ENCODE measurements at regions not wholly inside any gene's neighbourhood (a gene's known extent, or its start where the extent isn't known, plus 50 kb on each side); places are given as distances from the start of the nearest gene placed in this dataset.

GRCh38 chr20:40320517-40321011, 368.5 kb downstream of the MAFB start:
- no peak for DNase-seq (ENCODE audit: low read depth in 3 of 3)

DNA sequence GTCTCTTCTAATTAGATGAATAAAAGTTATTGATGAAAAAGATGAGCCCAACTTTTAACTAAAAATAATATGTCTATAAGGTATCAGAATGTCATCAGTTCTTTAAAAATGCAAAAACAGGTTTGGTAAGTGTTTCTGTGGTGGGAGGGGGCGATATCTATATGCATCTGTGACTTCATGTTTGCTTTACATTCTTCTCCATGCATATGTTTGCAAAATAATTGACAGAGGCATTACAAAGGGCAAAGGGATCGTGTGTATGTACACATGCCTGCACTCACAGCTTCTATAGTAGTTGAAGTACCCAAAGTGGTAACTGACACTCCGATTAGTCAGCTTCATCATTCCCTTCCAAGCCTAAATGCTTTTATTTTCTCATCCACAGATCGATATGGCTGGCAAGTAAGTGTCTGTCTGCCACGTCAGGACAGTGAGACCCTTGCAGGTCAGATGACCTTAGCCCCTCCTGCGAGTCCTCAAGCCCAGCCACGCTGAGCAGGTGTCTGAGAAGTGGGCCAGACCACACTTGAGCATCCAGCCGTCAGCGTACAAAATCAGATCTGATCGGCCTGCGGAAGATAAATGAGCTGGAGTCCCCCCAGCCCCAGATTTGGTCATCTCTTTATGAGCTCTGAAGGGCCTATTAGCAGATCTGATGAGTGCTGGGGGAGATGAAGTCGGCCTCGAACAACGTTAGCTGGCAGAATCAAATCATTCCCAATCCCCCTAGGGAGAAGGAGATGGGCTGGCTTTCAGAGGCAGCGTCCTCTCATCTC, 369.1 kb downstream of the MAFB start:
- DNase-seq (ENCODE audit: low read depth in 3 of 3), result no peak

DNA sequence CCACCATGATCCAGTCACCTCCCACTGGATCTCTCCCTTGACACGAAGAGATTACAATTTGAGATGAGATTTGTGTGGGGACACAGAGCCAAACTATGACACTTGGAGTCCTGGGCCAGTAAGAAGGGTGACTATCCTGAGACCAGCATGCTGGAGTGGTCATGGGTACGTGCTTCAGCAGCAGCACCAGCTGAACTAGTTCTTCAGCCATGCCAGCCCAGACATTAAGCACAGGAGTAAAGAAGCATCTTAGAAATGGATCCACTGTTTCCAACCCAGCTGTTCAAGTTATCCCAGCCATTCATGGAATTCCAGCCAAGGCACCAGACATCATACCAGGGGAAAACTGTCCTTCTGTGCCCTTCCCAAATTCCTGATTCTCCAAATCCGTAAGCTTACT, 370.0 kb downstream of the MAFB start:
- no peak for DNase-seq (ENCODE audit: low read depth in 3 of 3)

DNA sequence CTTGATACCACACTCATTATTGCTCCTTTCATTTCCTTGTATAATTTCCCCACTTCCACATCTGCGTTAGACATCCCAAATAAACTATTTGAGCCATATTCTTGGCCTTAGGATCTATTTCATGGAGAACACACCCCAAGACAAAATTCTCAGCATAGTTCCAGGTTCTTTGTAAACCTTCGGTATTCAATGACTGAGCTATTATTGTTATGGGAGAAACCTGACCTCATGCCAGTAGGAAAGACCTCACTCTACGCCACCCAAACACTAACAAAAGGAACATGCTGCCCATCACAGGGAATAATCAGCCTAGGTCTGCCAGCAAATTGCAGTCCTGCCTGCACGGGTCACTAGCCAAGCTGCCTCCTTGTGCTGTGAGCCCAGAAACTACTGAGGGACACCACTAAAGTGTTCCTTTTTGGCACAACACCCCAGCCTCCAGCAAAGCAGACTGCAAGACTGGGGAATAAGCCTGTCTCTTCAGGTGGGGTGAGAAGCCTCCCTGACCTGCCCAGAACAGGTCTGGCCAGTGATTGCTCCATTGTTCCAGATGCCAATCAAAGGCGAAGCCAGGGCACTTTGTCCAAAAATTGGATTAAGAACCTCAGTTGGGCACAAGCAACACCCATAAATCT, 371.8 kb downstream of the MAFB start:
- DNase-seq (ENCODE audit: low read depth in 3 of 3), result no peak

DNA sequence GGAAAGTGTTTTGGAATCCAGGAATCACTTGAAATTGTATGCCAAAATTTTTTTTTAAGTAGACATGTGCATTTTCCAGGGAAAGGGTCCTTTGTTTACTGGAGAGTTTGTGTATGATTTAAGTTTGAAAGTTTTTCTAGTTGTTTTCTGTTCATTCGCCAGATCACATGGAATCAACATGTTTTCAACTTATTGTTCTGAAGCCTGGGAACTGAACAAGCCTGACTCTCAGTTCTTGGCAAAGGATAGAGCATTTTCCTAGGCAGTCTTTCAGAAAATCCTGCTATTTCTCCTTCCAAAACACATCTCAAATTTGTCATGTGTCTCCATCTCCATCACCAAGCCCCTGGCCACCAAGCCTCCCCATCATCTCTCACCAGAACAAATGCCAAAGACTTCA, 374.8 kb downstream of the MAFB start:
- no peak for DNase-seq (ENCODE audit: low read depth in 3 of 3)

GRCh38 chr20:40313730-40314129, 375.3 kb downstream of the MAFB start:
- DNase-seq (ENCODE audit: low read depth in 3 of 3), result no peak

DNA sequence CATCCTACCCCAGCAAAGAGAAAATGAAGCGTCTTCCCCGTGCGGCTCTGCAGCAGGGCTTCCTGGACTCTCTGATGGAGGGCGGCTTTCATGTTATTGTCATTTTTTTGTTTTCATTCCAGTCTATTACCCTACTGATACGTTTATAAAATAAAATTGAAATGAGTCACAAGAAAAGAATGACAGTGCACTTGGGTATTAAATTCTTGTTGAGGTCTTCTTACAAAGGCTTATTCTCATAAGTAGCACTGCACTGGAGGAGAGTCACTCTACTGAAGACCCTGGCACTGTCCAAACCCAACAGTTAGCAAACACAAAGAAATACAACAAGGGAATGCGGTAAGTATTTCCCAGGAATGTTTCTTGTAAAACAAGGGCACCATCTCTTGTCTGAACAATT, 379.3 kb downstream of the MAFB start:
- no peak for DNase-seq (ENCODE audit: low read depth in 3 of 3)

DNA sequence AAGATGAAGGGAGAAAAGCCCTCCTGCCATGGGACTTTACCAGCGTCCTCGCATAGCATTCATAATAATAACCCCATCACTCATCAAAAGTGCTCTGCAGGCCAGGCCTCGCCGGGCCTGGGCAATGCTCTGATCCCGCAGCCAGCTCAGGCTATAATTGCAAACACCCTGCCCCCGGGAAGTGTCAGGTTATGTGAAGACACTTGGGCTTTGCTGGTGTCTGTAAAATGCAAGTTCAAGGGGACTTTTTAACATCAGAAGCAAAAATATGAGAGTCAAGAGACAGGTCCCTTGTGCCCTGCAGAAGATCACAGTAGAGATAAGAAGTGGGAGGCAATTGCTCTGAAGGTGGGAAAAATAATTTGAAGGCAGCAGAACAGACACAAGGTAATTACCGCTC, 381.0 kb downstream of the MAFB start:
- no peak for DNase-seq (ENCODE audit: low read depth in 3 of 3)

- no peak for DNase-seq (ENCODE audit: low read depth in 3 of 3)
These were observed 381.8 kb downstream of the MAFB start for GRCh38 chr20:40307268-40307667.

DNA sequence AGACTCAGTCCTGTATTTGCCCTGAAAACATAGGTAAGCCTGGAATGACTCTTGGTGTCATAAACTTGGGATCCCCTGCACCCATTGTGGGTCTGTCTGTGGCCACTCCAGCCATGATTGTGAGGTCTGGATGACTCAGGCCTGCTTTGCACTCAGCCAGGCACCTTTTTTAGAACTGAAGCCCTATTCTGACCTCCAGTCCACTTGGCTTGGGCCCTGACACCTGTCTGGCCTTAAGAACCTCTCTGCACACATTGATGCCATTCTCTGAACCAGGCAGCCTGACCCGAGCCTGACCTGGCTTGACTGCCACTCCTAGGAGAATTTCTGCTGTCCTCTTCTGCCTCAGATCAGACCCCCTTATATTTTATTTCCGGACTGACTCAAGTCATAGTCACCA, 383.7 kb downstream of the MAFB start:
- no peak for DNase-seq (ENCODE audit: low read depth in 3 of 3)

DNA sequence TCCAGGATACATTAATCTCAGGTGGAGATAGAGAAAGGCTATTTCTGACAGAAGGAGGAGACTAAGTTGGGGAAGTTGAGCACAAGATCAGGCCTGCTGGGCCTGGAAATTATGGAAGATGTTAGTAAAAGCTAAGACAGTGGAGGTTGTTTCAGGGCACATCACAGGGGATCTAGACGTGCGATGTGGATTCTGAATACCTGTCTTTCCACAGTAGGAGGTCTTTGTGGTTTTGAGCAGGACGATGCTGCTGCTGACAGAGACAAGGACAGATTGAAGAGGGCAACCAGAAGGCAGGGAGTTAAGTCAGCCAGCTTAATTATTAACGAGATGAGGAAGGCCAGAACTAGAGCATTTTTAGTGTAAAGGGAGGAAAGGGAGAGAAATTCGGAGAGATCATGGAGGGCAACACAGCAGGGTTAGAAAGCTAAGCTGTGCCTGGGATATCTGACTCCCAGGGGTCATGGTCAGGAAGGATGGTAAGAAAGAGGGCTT, 384.9 kb downstream of the MAFB start:
- DNase-seq (ENCODE audit: low read depth in 3 of 3), result no peak

GRCh38 chr20:40294747-40295146, 394.3 kb downstream of the MAFB start:
- DNase-seq (ENCODE audit: low read depth in 3 of 3), result no peak

DNA sequence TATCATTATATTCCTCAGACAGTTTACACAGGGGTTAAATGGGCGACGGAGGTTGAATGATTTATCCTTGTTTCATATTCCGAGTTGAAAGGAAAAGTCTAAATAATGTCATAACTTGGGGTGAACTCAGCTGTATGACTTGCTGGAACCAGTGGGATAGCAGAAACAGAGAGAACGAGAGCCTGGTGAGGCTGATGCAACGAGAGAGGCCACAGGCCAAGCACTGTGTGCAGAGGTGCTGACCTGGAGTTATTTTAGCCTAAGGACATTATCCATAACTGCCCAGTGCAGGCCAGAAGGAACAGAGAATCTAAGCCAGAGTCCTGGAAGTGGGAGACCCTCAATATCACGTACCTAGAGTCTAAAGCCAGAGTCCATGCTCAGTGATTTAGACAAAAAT, 394.9 kb downstream of the MAFB start:
- no peak for DNase-seq (ENCODE audit: low read depth in 3 of 3)

GRCh38 chr20:40293740-40294139, 395.3 kb downstream of the MAFB start:
- no peak for DNase-seq (ENCODE audit: low read depth in 3 of 3)

DNA sequence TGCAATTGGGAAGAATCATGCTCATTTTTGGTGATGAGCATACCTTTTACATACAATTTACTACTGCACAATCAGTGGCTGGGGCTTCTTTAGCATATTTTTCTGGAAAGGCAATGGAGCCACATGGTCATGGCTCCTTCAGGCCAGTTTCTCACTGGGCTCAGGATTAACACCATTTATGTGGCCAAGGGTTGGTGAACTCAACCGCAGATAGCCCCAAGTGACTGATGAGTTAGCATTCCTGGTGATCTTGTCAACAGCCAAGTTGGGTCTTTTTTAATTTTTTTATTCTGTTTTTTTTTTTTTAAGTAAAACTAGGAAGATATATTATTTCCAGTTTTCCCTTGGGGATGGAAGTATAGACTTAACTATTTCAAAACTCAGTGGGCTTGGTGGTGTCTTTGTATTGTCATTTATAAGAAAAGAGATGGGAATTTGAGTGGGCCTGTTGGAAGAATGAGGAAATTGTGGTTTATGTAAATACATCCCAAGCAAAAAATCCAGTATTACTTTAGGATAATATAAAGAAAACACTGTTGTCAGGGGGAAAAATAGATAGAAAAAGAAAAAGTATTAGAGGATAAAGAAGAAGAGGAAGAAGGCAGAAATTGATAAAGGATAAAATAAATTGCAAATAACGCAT, 397.4 kb downstream of the MAFB start:
- no peak for DNase-seq (ENCODE audit: low read depth in 3 of 3)

- no peak for DNase-seq (ENCODE audit: low read depth in 3 of 3)
These were observed 401.4 kb downstream of the MAFB start for GRCh38 chr20:40287683-40288082.

- no peak for DNase-seq (ENCODE audit: low read depth in 3 of 3)
These were observed 402.0 kb downstream of the MAFB start for GRCh38 chr20:40286975-40287531.

DNA sequence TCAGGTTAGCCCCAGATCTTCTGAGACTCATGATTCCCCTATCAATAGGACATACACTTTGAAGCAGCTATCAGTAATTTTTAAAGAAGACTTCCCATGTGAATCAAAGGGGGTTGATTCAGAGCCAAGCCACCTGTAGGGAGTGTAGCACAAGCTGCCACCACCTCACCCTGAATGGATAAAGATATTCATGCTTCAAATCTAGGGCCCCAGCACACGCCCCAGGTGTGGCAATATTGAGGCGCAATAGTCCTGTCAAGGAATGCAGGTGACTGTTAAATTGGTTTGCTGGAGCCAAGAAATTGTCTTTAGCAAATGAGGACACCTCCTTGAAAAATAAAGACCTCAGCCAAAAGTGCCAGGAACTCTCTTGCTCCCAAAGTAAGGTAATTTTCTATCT, 404.4 kb downstream of the MAFB start:
- DNase-seq (ENCODE audit: low read depth in 3 of 3), result no peak

DNA sequence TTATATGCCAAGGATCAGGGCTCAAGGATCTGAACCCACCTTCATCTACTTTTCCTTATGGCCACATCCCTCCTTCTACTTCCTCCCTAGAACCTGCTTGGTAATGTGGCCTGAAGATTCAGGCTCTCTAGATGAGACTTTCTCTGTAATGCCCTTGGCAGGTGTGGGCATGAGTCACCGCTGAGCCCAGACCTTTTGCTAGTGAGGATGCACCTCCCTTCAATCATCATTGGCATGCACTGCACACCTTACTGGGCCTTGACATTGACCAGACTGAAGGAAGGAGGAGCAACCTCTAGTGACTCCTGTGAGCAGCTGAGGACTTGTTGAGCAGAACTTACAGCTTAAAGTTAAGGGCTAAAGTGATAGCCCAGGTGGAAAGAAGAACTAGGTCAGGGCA, 405.3 kb downstream of the MAFB start:
- no peak for DNase-seq (ENCODE audit: low read depth in 3 of 3)

- DNase-seq (ENCODE audit: low read depth in 3 of 3), result no peak
These were observed 406.1 kb downstream of the MAFB start for GRCh38 chr20:40282941-40283340.

DNA sequence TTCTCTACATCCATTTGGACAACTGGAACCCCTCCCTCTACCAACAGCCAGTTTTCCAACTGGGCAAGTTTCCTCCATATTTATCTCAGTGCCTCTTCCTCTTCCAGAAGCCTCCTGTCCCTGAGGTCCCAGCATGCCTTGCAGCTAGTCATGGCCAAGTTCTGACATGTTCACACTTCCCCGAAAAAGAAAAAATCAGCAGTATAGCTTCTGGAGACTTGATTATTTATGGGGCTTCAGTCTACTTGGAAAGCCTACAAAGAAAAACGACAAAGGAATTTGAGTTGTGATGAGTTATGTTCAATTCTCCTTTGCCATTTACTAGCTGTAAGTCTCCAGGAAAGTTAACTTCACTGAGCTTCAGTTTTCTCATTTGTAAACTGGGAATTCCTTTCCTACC, 406.5 kb downstream of the MAFB start:
- DNase-seq (ENCODE audit: low read depth in 3 of 3), result no peak

DNA sequence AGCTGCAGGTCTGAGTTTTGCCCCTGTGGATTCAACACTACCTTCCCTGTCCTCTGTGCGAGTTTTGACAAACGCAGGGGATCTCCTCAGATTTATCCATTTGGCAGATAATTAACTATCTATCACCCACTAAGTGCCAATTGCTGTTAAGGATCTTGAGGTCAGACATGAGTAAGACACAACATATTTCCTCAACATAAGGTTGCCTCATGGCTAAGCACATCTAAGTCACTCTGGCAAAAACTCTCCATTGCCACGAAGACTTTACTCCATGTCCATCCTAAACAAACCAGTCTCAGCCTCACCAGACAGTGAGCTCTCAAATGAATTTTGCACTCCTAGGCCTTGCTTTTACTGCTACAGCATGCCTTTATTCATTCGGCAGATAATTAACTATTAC, 408.4 kb downstream of the MAFB start:
- DNase-seq (ENCODE audit: low read depth in 3 of 3), result no peak

- DNase-seq (ENCODE audit: low read depth in 3 of 3), result no peak
These were observed 409.6 kb downstream of the MAFB start for GRCh38 chr20:40279390-40279789.

Measured in stimulated activated CD4-positive, alpha-beta T cell treated with anti-CD3 and anti-CD28 coated beads, TNF-alpha, amount 100 ng/mL, for 24 hours (primary cell).